ENCODE measurements at regions not wholly inside any gene's neighbourhood (a gene's known extent, or its start where the extent isn't known, plus 50 kb on each side); places are given as distances from the start of the nearest gene placed in this dataset.

DNA sequence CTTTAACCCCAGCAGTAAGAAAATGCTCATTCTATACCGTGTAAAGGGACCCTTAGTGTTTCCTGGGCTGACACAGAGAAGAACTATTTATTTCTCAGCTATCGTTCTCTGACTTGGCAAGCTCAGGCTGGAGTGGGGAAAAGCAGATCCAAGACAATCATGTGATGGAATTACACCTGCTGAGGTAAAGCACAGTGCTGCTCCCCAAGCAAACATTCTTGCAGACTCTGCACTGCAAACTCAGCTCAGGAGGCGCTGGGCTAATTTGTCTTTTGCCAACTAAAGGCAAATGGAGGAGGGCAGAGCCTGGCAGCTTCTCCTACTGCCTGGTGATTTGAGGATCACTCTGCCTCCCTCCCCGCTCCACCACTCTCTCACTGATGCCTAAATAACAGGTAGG is 57.8 kb upstream of the FUT8 start:
- DNase-seq (ENCODE audit: low read depth) = no peak

- DNase-seq (ENCODE audit: low read depth) = peak; percentile 61
These were observed 56.1 kb upstream of the FUT8 start for GRCh38 chr14:65356327-65356836.

GRCh38 chr14:65357113-65357512 is 55.4 kb upstream of the FUT8 start:
- DNase-seq (ENCODE audit: low read depth) = no peak

DNA sequence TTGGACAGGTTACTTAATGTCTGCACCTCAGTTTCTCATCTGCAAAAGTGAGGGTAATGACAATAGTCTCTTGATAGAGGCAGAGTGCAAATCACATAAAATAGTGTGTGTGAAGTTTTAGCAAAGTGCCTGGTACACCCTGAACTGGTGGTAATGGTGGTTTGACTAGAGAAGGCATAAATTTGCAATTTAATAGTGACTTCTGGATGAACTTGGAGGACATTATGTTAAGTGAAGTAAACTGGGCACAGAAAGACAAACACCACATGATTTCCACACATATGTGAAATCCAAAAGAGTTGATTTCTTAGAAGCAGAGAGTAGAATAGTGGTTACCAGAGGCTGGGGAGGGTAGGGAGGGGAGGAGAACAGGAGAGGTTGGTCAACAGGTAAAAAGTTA is 54.8 kb upstream of the FUT8 start:
- no peak for DNase-seq (ENCODE audit: low read depth)

- peak; percentile 76 for DNase-seq (ENCODE audit: low read depth)
These were observed 53.0 kb upstream of the FUT8 start for GRCh38 chr14:65359503-65359902.

GRCh38 chr14:65360144-65360784 is 52.3 kb upstream of the FUT8 start:
- DNase-seq (ENCODE audit: low read depth) = no peak

GRCh38 chr14:65361920-65362319 is 50.6 kb upstream of the FUT8 start:
- peak; percentile 89 for DNase-seq (ENCODE audit: low read depth)
